ENCODE measurements at regions not wholly inside any gene's neighbourhood (a gene's known extent, or its start where the extent isn't known, plus 50 kb on each side); places are given as distances from the start of the nearest gene placed in this dataset.
"Not testable (repeated sequence)": the region's sequence is repeated elsewhere in the genome, so short reads cannot be mapped to it uniquely, and the experiment has no call there.

GRCh38 chr4:37555322-37555721, 130.9 kb downstream of the RELL1 start:
- DNase-seq (ENCODE audit: low read depth) = no peak
- no peak for TF ChIP-seq CTCF (IDR thresholded peaks at IDR 0.05; ENCODE audit: insufficient read depth, low read depth, low read length)
- no peak overlapping the region for H3K4me3 ChIP-seq (ENCODE audit: low read depth, low read length)

- DNase-seq (ENCODE audit: low read depth); H3K4me3 ChIP-seq (ENCODE audit: low read depth, low read length): not testable (repeated sequence)
Measured at GRCh38 chr4:37549866-37550265, 136.3 kb downstream of the RELL1 start.

GRCh38 chr4:37549041-37549440, 137.1 kb downstream of the RELL1 start:
- DNase-seq (ENCODE audit: low read depth) = peak; percentile 33
- no peak for TF ChIP-seq CTCF (IDR thresholded peaks at IDR 0.05; ENCODE audit: insufficient read depth, low read depth, low read length)
- H3K4me3 ChIP-seq (ENCODE audit: low read depth, low read length) = no peak overlapping the region

GRCh38 chr4:37546586-37546985, 139.6 kb downstream of the RELL1 start:
- no peak for DNase-seq (ENCODE audit: low read depth)
- H3K4me3 ChIP-seq (ENCODE audit: low read depth, low read length) = no peak overlapping the region
- TF ChIP-seq CTCF (IDR thresholded peaks at IDR 0.05; ENCODE audit: insufficient read depth, low read depth, low read length) = no peak

GRCh38 chr4:37542706-37543105, 143.5 kb downstream of the RELL1 start:
- H3K4me3 ChIP-seq (ENCODE audit: low read depth, low read length) = no peak overlapping the region
- TF ChIP-seq CTCF (IDR thresholded peaks at IDR 0.05; ENCODE audit: insufficient read depth, low read depth, low read length) = no peak
- DNase-seq (ENCODE audit: low read depth) = no peak

GRCh38 chr4:37541956-37542355, 144.2 kb downstream of the RELL1 start:
- H3K4me3 ChIP-seq (ENCODE audit: low read depth, low read length) = no peak overlapping the region
- no peak for TF ChIP-seq CTCF (IDR thresholded peaks at IDR 0.05; ENCODE audit: insufficient read depth, low read depth, low read length)

GRCh38 chr4:37540486-37540885, 145.7 kb downstream of the RELL1 start:
- TF ChIP-seq CTCF (IDR thresholded peaks at IDR 0.05; ENCODE audit: insufficient read depth, low read depth, low read length) = no peak
- H3K4me3 ChIP-seq (ENCODE audit: low read depth, low read length) = no peak overlapping the region
- DNase-seq (ENCODE audit: low read depth) = no peak

More at GRCh38 chr4:37541956-37542355, 144.2 kb downstream of the RELL1 start:
- DNase-seq (ENCODE audit: low read depth) = no peak

Data from fibroblast of villous mesenchyme (primary cell).